ENCODE measurements at regions not wholly inside any gene's neighbourhood (a gene's known extent, or its start where the extent isn't known, plus 50 kb on each side); places are given as distances from the start of the nearest gene placed in this dataset.
"Not testable (repeated sequence)": the region's sequence is repeated elsewhere in the genome, so short reads cannot be mapped to it uniquely, and the experiment has no call there.

DNA sequence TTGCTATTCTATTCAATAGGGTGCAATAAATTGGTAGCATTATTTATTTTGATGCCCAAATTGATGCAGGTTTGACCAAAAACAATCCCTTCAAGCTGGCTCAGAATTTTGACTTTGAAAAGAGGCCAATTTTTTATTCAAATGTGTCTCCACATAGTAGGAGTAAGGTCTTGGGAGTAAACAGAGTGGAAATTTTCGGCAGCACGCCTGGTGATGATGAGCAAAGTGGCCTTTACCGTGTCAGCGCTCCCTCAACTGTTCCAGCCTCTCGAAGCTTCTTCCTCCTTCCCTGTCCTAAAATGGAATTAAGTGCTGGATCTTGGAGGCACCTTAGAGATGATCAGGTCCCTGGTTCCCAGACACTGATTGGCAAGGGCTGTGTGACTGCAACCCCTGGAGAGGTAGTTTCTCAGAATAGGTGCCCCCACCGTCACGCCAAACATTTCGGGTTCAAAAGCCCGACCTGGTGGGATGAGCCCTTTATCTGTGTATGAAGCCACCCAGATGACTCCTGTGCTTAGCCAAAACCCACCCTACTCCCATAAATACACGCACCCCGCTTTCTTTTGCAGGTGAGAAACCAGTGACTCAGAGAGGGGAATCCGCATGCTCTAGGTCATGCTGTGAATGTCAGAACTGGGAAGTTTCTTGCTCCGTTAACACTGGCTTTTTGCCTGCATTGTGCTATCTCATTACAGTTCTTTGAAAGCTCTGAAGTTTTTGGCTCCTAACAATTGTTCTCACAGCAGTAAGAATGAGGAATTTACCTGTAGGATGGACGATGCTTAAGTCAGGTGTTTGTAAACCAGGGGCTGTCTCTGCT lies 89.1 kb downstream of the CRYGS start:
- DNase-seq (ENCODE audit: low spot score), result no peak
- TF ChIP-seq CTCF (IDR thresholded peaks at IDR 0.05; ENCODE audit: extremely low read depth, missing control alignments), result no peak

- DNase-seq (ENCODE audit: low spot score), result no peak
- no peak for TF ChIP-seq CTCF (IDR thresholded peaks at IDR 0.05; ENCODE audit: extremely low read depth, missing control alignments)
Observed at GRCh38 chr3:186453531-186453930, 90.6 kb downstream of the CRYGS start.

DNA sequence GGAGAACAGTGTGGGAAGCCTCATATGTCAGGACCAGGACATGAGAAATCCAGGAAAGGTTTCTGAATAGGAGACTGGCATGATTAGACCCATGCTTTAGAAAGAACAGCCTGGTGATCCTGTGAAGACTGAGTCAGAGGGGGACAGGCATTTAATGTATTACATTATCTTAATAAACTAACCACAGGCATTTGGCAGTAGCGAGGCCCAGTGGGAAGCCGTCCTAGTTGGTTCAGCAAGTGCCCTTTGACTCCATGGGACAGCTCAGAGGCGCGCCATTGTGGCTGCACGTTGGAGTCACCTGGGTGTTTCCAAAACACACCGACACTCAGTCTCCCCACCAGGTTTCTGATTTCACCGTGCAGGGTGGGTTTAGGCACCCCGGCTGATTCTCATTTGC lies 90.5 kb upstream of the DGKG start:
- DNase-seq (ENCODE audit: low spot score), result no peak
- no peak for TF ChIP-seq CTCF (IDR thresholded peaks at IDR 0.05; ENCODE audit: extremely low read depth, missing control alignments)

GRCh38 chr3:186451371-186451770 lies 89.3 kb upstream of the DGKG start:
- DNase-seq (ENCODE audit: low spot score), result no peak
- no peak for TF ChIP-seq CTCF (IDR thresholded peaks at IDR 0.05; ENCODE audit: extremely low read depth, missing control alignments)

GRCh38 chr3:186444974-186445373 lies 82.9 kb upstream of the DGKG start:
- DNase-seq (ENCODE audit: low spot score), result no peak
- TF ChIP-seq CTCF (IDR thresholded peaks at IDR 0.05; ENCODE audit: extremely low read depth, missing control alignments), result no peak

DNA sequence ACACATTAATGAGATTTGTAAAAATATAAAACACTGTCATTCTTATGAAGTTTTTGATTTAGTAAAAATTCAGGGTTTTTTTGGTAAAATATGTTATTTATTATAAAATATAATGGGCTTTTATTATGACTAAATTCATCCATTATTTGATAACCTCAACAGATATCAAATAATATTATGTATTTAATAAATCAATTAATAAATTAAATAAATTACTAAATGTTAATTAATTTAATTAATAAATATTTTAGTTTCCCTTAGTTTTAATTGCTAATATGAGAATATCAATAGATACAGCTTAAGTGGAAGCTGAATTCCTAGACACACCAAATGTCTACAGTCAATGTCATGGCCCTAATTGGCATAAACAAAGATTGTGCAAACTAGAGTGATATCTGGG lies 82.3 kb upstream of the DGKG start:
- TF ChIP-seq CTCF (IDR thresholded peaks at IDR 0.05; ENCODE audit: extremely low read depth, missing control alignments), result no peak
- DNase-seq (ENCODE audit: low spot score), result no peak

DNA sequence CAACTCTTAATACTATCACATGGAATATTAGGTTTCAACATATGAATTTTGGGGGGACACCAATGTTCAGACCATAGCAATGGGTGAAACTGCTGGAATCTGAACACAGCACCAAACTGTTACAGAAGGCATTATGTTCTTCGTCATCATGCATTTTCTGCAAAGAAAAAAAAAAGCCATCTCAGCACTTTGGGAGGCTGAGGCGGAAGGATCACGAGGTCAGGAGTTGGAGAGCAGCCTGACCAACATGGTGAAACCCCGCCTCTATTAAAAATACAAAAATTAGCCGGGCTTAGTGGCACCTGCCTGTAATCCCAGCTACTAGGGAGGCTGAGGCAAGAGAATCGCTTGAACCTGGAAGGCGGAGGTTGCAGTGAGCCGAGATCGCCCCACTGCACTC lies 80.9 kb upstream of the DGKG start:
- not testable (repeated sequence) for DNase-seq (ENCODE audit: low spot score)

GRCh38 chr3:186442162-186442561 lies 80.1 kb upstream of the DGKG start:
- no peak for TF ChIP-seq CTCF (IDR thresholded peaks at IDR 0.05; ENCODE audit: extremely low read depth, missing control alignments)
- no peak for DNase-seq (ENCODE audit: low spot score)

All from GM20000 (cell line).